Activated T-helper 2 cell treated with anti-CD3 and anti-CD28 coated beads, Interferon-gamma antibody, Interleukin-2, Interleukin-4, amounts not matched to agents 10 μg/mL and 5 μg/mL and 100 μg/mL, durations not matched to agents 14 hours and 24 hours and 36 hours (primary cell): ENCODE measurements at regions not wholly inside any gene's neighbourhood (a gene's known extent, or its start where the extent isn't known, plus 50 kb on each side); places are given as distances from the start of the nearest gene placed in this dataset.

Experiments
- DNase-seq: peaks from one replicate; pipeline ENCODE4 v3.0.0; 2021; ENCODE audit warnings: low spot score
- H3K27ac Mint-ChIP-seq: one replicate; pipeline ENCODE4 v1.8.0; 2021; ENCODE audit warnings: mixed read lengths
- H3K27me3 Mint-ChIP-seq: one replicate; pipeline ENCODE4 v1.8.0; 2021; ENCODE audit warnings: low read depth, mixed read lengths
- H3K36me3 Mint-ChIP-seq: one replicate; pipeline ENCODE4 v1.8.0; 2021; ENCODE audit warnings: low read depth, mixed read lengths
- H3K4me1 Mint-ChIP-seq: one replicate; pipeline ENCODE4 v1.8.0; 2021; ENCODE audit warnings: low read depth, mixed read lengths
- H3K4me3 Mint-ChIP-seq: one replicate; pipeline ENCODE4 v1.8.0; 2021; ENCODE audit warnings: low read depth, mild to moderate bottlenecking, moderate library complexity, mixed read lengths
- H3K9me3 Mint-ChIP-seq: one replicate; pipeline ENCODE4 v1.8.0; 2021; ENCODE audit warnings: mixed read lengths
- intact Hi-C: fragments of 100-400 bp; cut with micrococcal nuclease; formaldehyde crosslinking; loops from one replicate; pipeline ENCODE4 v1.15.1; 2023

DNA sequence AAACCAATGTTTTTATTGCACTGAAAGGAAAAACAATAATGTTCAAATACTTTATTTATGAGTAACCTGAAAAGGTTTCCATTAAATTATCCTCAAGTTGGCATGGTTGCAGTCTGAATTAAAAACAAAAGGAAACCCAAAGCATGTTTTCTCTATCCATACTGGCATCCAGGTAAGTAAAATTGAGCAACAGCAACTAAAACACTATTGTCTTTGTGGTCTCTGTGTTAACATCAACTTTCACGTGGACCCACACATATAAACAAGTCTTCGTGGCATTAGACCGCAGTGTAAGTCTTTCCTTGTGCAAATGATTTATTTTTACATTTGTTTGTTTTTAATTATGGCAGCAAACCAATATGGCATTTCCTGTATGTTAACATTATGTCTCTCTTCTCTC is 757.6 kb downstream of the SEMA5A start:
- no peak for DNase-seq
- Mint-ChIP-seq H3K36me3 (no peaks in the 10 kb centered on the region), H3K4me3 (no peak overlapping the region), H3K27me3 (no peaks in the 10 kb centered on the region), H3K9me3 (peaks cover 44% of the 10 kb centered on the region), H3K4me1 (no peaks in the 10 kb centered on the region), H3K27ac (no peak overlapping the region)
- intact Hi-C loops, result no loop called here

DNA sequence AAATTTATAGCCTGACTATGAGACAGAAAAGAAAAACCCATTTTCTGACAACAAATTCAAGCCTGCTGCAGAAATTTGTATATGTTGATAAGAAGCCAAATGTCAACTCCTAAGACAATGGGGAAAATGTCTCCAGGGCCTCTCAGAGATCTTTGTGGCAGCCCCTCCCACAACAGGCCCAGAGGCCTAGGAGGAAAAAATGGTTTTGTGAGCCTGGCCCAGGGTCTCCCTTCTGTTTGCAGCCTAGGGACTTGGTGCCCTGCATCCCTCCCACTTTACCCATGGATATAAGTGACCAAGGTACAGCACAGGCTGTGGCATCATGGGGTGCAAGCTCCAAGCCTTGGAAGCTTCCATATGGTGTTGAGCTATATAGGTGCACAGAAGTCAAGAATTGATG is 740.2 kb downstream of the SEMA5A start:
- intact Hi-C loops, result no loop called here
- Mint-ChIP-seq H3K4me1 (no peaks in the 10 kb centered on the region), H3K36me3 (no peaks in the 10 kb centered on the region), H3K4me3 (no peak overlapping the region), H3K27me3 (no peaks in the 10 kb centered on the region), H3K9me3 (peaks cover 55% of the 10 kb centered on the region), H3K27ac (no peak overlapping the region)
- DNase-seq, result no peak

DNA sequence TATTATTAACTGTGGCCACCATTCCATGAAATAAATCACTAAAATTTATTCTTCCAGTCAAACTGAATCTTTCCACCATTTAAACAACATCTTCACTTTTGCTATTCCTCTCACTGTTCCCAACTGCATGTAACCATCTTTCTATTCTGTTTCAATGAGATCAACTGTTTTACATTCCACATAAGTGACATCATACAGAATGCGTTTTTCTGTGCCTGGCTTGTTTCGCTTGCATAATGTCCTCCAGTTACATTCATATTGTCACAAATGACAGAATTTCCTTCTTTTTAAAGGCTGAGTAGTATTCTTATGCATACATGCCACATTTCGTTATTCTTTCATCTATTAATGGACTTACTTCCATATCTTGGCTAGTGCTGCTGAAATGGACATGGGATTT is 738.2 kb downstream of the SEMA5A start:
- no peak overlapping the region for H3K27ac Mint-ChIP-seq
- peaks cover 52% of the 10 kb centered on the region for H3K9me3 Mint-ChIP-seq

DNA sequence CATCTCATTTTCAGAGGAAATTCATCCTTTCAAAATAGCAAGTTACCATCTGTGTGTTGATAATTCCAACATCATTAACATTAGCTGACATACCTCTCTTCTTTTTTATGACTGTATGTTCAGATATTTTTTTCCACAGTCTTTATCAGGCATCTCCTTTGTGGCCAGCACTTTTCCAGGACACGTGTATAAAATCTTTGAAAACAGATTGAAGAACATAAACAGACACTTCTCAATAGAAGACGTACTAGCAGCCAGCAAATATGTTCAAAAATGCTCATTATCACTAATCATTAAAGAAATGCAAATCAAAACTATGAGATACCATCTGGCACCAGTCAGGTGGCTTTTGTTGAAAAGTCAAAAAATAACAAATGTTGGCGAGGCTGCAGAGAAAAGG is 734.3 kb downstream of the SEMA5A start:
- Mint-ChIP-seq H3K36me3 (no peaks in the 10 kb centered on the region), H3K27ac (no peak overlapping the region), H3K4me3 (no peak overlapping the region), H3K9me3 (peaks cover 49% of the 10 kb centered on the region), H3K4me1 (no peaks in the 10 kb centered on the region), H3K27me3 (no peaks in the 10 kb centered on the region)
- DNase-seq, result no peak
- intact Hi-C loops, result no loop called here

More for the DNA sequence above, 738.2 kb downstream of the SEMA5A start:
- no peak for DNase-seq
- H3K36me3 Mint-ChIP-seq, result no peaks in the 10 kb centered on the region
- no peaks in the 10 kb centered on the region for H3K4me1 Mint-ChIP-seq
- no peak overlapping the region for H3K4me3 Mint-ChIP-seq
- H3K27me3 Mint-ChIP-seq, result no peaks in the 10 kb centered on the region
- intact Hi-C loops, result no loop called here

DNA sequence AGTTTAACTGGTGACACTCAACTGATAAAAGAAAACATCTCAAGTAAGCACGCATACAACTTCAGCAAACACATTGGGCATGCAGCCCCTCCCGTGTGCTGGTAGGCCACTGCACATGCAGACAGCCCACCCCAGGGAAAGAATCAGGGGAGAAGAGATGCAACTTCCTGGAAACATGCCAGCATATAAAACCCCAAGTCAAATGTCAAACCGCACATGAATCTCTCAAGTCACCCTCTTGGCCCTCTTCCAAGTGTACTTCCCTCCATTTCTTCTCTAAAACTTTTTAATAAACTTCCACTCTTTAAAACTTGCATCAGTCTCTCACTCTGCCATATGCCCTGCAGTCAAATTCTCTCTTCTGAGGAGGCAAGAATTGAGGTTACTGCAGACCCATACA is 732.7 kb downstream of the SEMA5A start:
- Mint-ChIP-seq H3K36me3 (no peaks in the 10 kb centered on the region), H3K9me3 (peaks cover 40% of the 10 kb centered on the region), H3K27ac (no peak overlapping the region), H3K4me3 (no peak overlapping the region), H3K4me1 (no peaks in the 10 kb centered on the region), H3K27me3 (no peaks in the 10 kb centered on the region)
- DNase-seq, result no peak
- intact Hi-C loops, result no loop called here

DNA sequence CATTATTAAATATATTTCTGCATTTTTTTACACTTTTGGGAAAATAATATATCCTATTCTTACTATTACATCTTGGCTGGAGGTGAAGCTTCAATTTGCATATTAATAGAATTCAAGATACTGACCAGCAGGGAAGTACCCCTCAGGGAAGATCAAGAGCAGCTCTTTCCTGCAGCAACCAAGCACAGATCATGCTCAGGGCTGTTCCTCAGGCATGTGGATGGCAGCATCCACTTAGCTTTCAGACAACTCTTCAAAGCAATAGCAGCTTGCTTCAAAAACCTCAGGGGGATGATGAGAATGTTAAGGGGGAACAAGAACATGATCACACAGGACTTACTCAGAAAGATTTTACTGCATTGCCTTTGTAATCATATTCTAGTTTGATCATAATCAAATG is 731.8 kb downstream of the SEMA5A start:
- DNase-seq, result no peak
- no peak overlapping the region for H3K4me3 Mint-ChIP-seq
- intact Hi-C loops, result no loop called here
- no peaks in the 10 kb centered on the region for H3K36me3 Mint-ChIP-seq
- H3K27me3 Mint-ChIP-seq, result no peaks in the 10 kb centered on the region
- peaks cover 39% of the 10 kb centered on the region for H3K9me3 Mint-ChIP-seq
- no peaks in the 10 kb centered on the region for H3K4me1 Mint-ChIP-seq
- H3K27ac Mint-ChIP-seq, result no peak overlapping the region

DNA sequence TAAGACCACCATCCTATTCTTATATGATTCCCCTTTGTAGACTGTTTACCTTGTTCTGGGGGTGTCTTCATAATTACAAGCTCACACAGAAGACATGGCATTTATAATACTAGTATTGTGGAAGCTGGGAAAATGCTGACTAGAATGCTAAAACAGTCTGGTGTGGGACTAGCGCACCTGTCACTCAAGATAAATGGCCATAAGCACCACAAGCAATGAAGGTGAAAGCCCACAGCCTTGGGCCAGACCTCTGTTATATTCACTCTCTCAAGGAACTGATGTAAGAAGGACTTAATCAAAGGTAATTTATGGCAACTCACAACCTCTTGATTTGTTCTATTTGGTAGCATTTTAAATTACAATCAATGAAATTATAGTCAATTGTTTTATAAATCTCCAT is 721.5 kb downstream of the SEMA5A start:
- no peak overlapping the region for H3K4me3 Mint-ChIP-seq
- no peaks in the 10 kb centered on the region for H3K27me3 Mint-ChIP-seq
- intact Hi-C loops, result no loop called here
- no peaks in the 10 kb centered on the region for H3K36me3 Mint-ChIP-seq
- peaks cover 8% of the 10 kb centered on the region for H3K9me3 Mint-ChIP-seq
- H3K27ac Mint-ChIP-seq, result no peak overlapping the region
- no peaks in the 10 kb centered on the region for H3K4me1 Mint-ChIP-seq
- no peak for DNase-seq

DNA sequence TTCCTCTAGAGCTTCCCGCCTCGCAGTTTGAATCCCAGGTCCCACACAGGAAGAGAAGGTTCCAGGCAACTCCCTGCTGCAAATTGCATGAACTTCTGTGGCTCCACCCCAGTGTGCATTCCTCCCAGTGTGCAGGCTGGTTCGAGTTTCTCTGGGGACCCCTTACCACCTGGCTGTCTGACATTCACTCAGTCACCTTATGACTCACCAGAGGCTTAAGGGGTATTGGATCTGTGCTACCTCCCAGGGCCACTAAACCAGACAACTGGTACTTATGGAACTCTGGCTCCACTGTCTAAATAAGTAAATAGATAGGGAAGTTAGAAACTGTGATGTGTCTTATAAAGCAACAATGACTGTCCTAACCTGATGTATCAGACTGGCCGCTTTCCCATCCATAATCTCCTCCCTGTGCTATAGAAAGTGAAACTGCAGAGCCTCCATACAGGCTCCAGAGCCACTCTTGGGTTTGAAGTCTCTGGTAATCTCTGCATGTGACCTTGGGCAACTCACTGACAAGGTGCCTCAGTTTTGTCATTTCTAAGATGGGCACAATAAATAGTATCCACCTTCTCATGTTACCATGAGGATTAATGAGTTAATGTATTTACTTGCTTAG is 720.6 kb downstream of the SEMA5A start:
- no peaks in the 10 kb centered on the region for H3K4me1 Mint-ChIP-seq
- H3K36me3 Mint-ChIP-seq, result no peaks in the 10 kb centered on the region
- DNase-seq, result no peak
- H3K4me3 Mint-ChIP-seq, result no peak overlapping the region
- H3K27ac Mint-ChIP-seq, result no peak overlapping the region
- H3K27me3 Mint-ChIP-seq, result no peaks in the 10 kb centered on the region
- intact Hi-C loops, result no loop called here
- H3K9me3 Mint-ChIP-seq, result peaks cover 8% of the 10 kb centered on the region

DNA sequence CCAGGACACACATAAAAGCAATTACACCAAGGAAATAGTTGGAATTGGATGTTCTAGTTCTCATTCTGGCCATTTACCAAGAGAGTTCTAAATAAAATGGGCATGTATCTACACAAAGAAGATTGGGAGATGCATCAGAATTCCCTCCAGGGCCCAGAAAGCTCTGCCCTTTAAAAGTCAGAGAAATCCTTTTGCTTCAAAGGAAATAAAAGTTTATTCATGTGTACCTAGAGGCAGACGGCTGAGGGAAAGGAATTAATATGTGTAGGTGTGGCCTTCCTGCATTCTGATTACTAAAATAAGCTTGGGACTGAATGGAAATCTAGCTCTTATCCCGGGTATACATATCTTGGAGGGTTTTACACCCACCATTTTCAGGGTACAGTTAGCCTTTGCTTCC is 719.4 kb downstream of the SEMA5A start:
- Mint-ChIP-seq H3K4me1 (no peaks in the 10 kb centered on the region), H3K27me3 (no peaks in the 10 kb centered on the region), H3K27ac (no peak overlapping the region), H3K9me3 (peaks cover 9% of the 10 kb centered on the region), H3K36me3 (no peaks in the 10 kb centered on the region), H3K4me3 (no peak overlapping the region)
- intact Hi-C loops, result no loop called here
- DNase-seq, result no peak

DNA sequence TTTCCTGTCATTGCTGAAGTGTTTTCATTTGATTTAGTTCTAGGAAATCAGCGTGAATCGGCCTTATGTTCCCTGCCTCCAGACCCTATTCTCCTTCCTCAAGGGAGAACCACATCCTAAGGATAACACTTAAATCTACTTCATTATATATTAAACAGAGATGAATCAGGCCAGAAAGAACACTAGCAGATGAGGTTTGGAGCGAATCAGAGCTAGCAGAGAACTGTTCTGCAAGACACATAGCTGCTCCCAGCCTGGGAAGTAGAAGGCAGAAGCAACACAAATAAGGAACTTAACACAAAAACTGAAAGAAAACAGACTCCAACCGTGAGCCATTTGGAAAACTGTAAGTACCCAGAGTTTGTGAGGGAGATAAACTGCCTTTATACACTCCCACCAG is 718.2 kb downstream of the SEMA5A start:
- Mint-ChIP-seq H3K27ac (no peak overlapping the region), H3K4me3 (no peak overlapping the region), H3K27me3 (no peaks in the 10 kb centered on the region), H3K4me1 (no peaks in the 10 kb centered on the region), H3K9me3 (peaks cover 14% of the 10 kb centered on the region), H3K36me3 (no peaks in the 10 kb centered on the region)
- intact Hi-C loops, result no loop called here
- no peak for DNase-seq

DNA sequence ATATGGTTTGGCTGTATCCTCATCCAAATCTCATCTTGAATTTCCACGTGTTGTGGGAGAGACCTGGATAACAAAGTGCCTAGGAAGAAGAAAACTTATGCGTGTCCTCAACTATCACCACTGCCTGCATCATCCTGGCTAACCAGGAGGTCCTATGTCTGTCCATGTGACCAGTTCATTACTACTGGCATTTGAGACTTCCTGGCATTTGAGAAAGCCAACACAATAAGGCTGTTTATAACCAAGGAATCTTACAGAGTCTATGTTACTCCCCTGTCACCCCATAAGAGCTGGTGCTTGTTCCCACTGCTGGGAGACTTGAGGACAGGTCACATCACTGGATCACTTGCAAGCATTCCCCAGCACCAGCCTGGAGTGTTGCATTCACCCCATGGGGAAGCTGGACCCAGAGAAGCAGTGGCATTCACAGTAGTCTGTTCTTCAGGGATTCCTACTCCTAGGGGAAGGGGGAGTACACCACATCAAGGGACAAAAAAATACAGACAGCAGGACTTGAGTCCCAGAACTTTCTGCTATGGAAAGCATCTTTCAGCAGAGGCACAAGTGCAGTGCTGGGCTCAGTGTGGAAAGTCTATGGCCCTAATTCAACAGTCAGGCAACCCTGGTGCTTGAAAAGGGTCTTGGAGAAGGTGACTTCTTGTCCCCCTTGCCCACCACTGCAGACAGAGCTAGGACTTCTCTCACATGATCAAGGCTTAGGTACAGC is 717.1 kb downstream of the SEMA5A start:
- no peak overlapping the region for H3K27ac Mint-ChIP-seq
- no peaks in the 10 kb centered on the region for H3K27me3 Mint-ChIP-seq
- intact Hi-C loops, result no loop called here
- no peaks in the 10 kb centered on the region for H3K4me1 Mint-ChIP-seq
- H3K4me3 Mint-ChIP-seq, result no peak overlapping the region
- no peak for DNase-seq
- peaks cover 16% of the 10 kb centered on the region for H3K9me3 Mint-ChIP-seq
- no peaks in the 10 kb centered on the region for H3K36me3 Mint-ChIP-seq

DNA sequence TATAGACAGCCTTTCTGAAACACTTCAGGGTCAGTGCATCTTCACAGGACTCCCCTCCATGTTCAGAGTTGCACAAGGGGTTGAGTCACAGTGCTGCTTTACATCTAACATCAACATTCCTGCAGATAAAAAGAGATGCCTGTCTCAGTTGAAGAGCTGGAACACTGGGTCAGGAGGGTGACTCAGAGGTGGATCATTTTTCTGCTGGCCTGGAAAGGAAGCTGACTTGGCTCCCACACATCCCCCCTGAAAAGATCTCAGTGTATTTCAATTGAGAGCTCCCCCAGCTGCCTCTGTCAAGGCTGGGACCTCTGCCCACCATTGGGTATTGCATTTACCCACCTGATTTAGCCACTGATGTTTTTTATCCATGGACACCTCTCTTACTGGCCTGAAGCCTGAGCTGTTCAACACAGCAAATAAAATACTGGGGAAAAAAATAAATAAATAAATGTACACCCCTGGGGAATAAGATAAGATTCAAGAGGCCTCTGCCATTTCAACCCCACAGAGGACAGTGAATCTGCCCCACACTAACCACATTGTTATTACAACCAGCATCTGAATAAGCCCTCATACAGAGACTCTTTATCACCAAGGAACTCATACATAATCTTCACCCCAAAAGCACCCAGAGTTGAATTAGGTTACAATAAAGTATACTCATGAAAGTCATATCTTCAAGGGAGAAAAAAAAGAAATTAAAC is 716.4 kb downstream of the SEMA5A start:
- Mint-ChIP-seq H3K27me3 (no peaks in the 10 kb centered on the region), H3K4me1 (no peaks in the 10 kb centered on the region), H3K27ac (no peak overlapping the region), H3K4me3 (no peak overlapping the region), H3K36me3 (no peaks in the 10 kb centered on the region), H3K9me3 (peaks cover 16% of the 10 kb centered on the region)
- no peak for DNase-seq
- intact Hi-C loops, result no loop called here

DNA sequence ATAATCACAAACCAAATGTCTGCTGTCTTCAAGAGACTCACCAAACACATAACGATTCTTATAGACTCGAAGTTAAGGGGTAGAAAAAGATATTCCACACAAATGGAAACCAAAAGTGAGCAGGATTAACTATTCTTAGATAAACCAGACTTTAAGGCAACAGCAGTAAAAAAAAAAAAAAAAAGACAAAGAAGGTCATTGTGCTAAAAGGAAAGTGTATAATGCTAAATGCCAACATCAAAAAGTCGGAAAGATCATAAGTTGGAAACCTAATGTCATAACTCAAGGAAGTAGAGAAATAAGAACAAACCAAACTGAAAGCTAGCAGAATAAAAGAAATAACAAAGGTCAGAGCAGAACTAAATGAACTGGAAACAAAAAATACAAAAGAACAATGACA is 714.6 kb downstream of the SEMA5A start:
- H3K4me1 Mint-ChIP-seq, result no peaks in the 10 kb centered on the region
- H3K36me3 Mint-ChIP-seq, result no peaks in the 10 kb centered on the region
- no peak for DNase-seq
- intact Hi-C loops, result no loop called here
- no peak overlapping the region for H3K27ac Mint-ChIP-seq
- no peaks in the 10 kb centered on the region for H3K27me3 Mint-ChIP-seq
- no peak overlapping the region for H3K4me3 Mint-ChIP-seq
- H3K9me3 Mint-ChIP-seq, result peaks cover 16% of the 10 kb centered on the region
